A549 (cell line): ENCODE measurements at regions not wholly inside any gene's neighbourhood (a gene's known extent, or its start where the extent isn't known, plus 50 kb on each side); places are given as distances from the start of the nearest gene placed in this dataset.

Experiments
- ATAC-seq, 2 experiments: fragments of 200-7000 bp in 1 of 2; fragments of >200 bp in 1 of 2; cut with Nextera tagmentation in 1 of 2; cut with Tn5 transposase in 1 of 2; 3 replicates each; pipeline versions ENCODE4 v1.8.0 to v1.9.1; 2018 to 2020; ENCODE audit warnings: mild to moderate bottlenecking in 1 of 2, moderate library complexity in 1 of 2
- CTCF ChIA-PET: fragments of 300-600 bp; sonication (Branson Sonifier 250); formaldehyde crosslinking; extraction: SDS; loops from one replicate; lab custom pipeline; 2021; ENCODE audit warnings: antibody characterized with exemption, inconsistent platforms; lab: Yijun Ruan, JAX
- POLR2A ChIA-PET: fragments of 350-600 bp; formaldehyde crosslinking; extraction: SDS; loops from one replicate; lab custom pipeline; 2021; ENCODE audit warnings: antibody characterized with exemption, inconsistent platforms; lab: Yijun Ruan, JAX
- DNase-seq, 2 experiments: peaks; one replicate each; pipeline versions ENCODE4 v3.0.0 to v3.0.0-alpha.2; 2011 to 2016; ENCODE audit warnings: low read depth in 1 of 2, low spot score in 1 of 2
- FAIRE-seq: peaks from 2 replicates; lab custom pipeline; 2011; peaks lifted over from hg19 to GRCh38; lab: Jason Lieb, UNC
- H3K27ac ChIP-seq, 2 experiments: fragments of >200 bp; sonication (Bioruptor Twin); formaldehyde crosslinking; 3 replicates each; pipeline ENCODE4 v1.5.1; 2016 to 2017
- H3K4me1 ChIP-seq: fragments of >200 bp; sonication (Bioruptor Twin); formaldehyde crosslinking; 3 replicates; pipeline ENCODE4 v1.6.1; 2016
- H3K4me2 ChIP-seq: fragments of >200 bp; sonication (Bioruptor Twin); formaldehyde crosslinking; 3 replicates; pipeline ENCODE4 v1.6.1; 2016
- H3K4me3 ChIP-seq: fragments of >200 bp; sonication (Bioruptor Twin); formaldehyde crosslinking; 3 replicates; pipeline ENCODE4 v1.5.1; 2016
- H3K9me3 ChIP-seq: fragments of >200 bp; sonication (Bioruptor Twin); formaldehyde crosslinking; 3 replicates; pipeline ENCODE4 v1.6.1; 2016
- BHLHE40 ChIP-seq: IDR thresholded peaks from 2 replicates; pipeline ENCODE4 v1.6.1; 2012; ENCODE audit warnings: low read depth, low read length, inconsistent platforms
- CEBPB ChIP-seq, 2 experiments: fragments of >200 bp in 1 of 2; sonication (Bioruptor Twin) in 1 of 2; formaldehyde crosslinking in 1 of 2; IDR thresholded peaks; 2 replicates each; pipeline ENCODE4 v1.6.1; 2012 to 2016
- CHD2 ChIP-seq: fragments of 150-350 bp; IDR thresholded peaks from 2 replicates; pipeline ENCODE4 v1.6.1; 2014; ENCODE audit warnings: low read length; ENCODE audit not compliant: partially characterized antibody
- EHMT2 ChIP-seq: fragments of 200-600 bp; sonication (generic); IDR thresholded peaks from 2 replicates; pipeline ENCODE4 v1.6.1; 2016; ENCODE audit warnings: antibody characterized with exemption, low read depth, mild to moderate bottlenecking, moderate library complexity
- FOSL2 ChIP-seq, 2 experiments: fragments of 450-650 bp in 1 of 2; fragments of >200 bp in 1 of 2; sonication (Bioruptor Twin) in 1 of 2; formaldehyde crosslinking; IDR thresholded peaks; 2 replicates each; pipeline versions ENCODE4 v1.5.0 to v1.6.1; 2016 to 2020; ENCODE audit warnings: mild to moderate bottlenecking in 1 of 2, moderate library complexity in 1 of 2
- FOXS1 ChIP-seq: fragments of 250-450 bp; sonication (Bioruptor Pico); IDR thresholded peaks from 2 replicates; pipeline ENCODE4 v1.5.0; 2020; ENCODE audit warnings: mild to moderate bottlenecking, moderate library complexity
- GATA3 ChIP-seq: IDR thresholded peaks from 2 replicates; pipeline ENCODE4 v1.6.1; 2012; ENCODE audit warnings: borderline replicate concordance
- HDAC2 ChIP-seq: fragments of 200-600 bp; sonication (generic); IDR thresholded peaks from 2 replicates; pipeline ENCODE4 v1.6.1; 2016
- JUN ChIP-seq, 2 experiments: fragments of >200 bp; sonication (Bioruptor Twin); formaldehyde crosslinking; IDR thresholded peaks; 2 replicates in 1 of 2; 3 replicates in 1 of 2; pipeline ENCODE4 v1.6.1; 2016 to 2017
- JUNB ChIP-seq: fragments of >200 bp; sonication (Bioruptor Twin); formaldehyde crosslinking; IDR thresholded peaks from 2 replicates; pipeline ENCODE4 v1.6.1; 2016
- KDM5A ChIP-seq: fragments of 200-600 bp; sonication (generic); IDR thresholded peaks from 2 replicates; pipeline ENCODE4 v1.6.1; 2016; ENCODE audit warnings: antibody characterized with exemption, mild to moderate bottlenecking
- MAFK ChIP-seq: fragments of 450-650 bp; IDR thresholded peaks from 2 replicates; pipeline ENCODE4 v1.6.1; 2014; ENCODE audit not compliant: partially characterized antibody
- MAZ ChIP-seq: fragments of 150-350 bp; IDR thresholded peaks from 2 replicates; pipeline ENCODE4 v1.6.1; 2014; ENCODE audit warnings: antibody characterized with exemption, low read depth, low read length, borderline replicate concordance
- NR3C1 ChIP-seq: fragments of >200 bp; sonication (Bioruptor Twin); formaldehyde crosslinking; IDR thresholded peaks from 3 replicates; pipeline ENCODE4 v1.6.1; 2017
- POLR2A ChIP-seq: IDR thresholded peaks from 2 replicates; pipeline ENCODE4 v1.6.1; 2012; ENCODE audit warnings: mild to moderate bottlenecking, low read length
- RCOR1 ChIP-seq: fragments of 150-350 bp; IDR thresholded peaks from 2 replicates; pipeline ENCODE4 v1.6.1; 2014; ENCODE audit warnings: antibody characterized with exemption, low read length, low read depth
- RFX5 ChIP-seq: fragments of 450-650 bp; IDR thresholded peaks from 2 replicates; pipeline ENCODE4 v1.7.1; 2014; ENCODE audit warnings: antibody characterized with exemption, mild to moderate bottlenecking, moderate library complexity
- ZC3H11A ChIP-seq: fragments of 450-650 bp; IDR thresholded peaks from 2 replicates; pipeline ENCODE4 v1.6.1; 2014; ENCODE audit warnings: antibody characterized with exemption, mild to moderate bottlenecking
- ZFP36 ChIP-seq: fragments of 450-650 bp; IDR thresholded peaks from 2 replicates; pipeline ENCODE4 v1.6.1; 2014; ENCODE audit warnings: borderline replicate concordance; ENCODE audit not compliant: partially characterized antibody
- ZSCAN20 ChIP-seq: fragments of 250-450 bp; sonication (Bioruptor Pico); IDR thresholded peaks from 2 replicates; pipeline ENCODE4 v1.8.0; 2022; ENCODE audit warnings: mild to moderate bottlenecking, moderate library complexity
- WGBS: methylation state at CpG from one replicate; pipeline ENCODE4 v1.1.6; 2017; ENCODE audit errors: missing lambda C conversion rate; 5-methylcytosine and 5-hydroxymethylcytosine counted together
- TF ChIP-seq, protein P1 (sequence below): fragments of 200-600 bp; sonication (generic); IDR thresholded peaks from 2 replicates; pipeline ENCODE4 v1.6.1; 2016; ENCODE audit warnings: antibody characterized with exemption, mild to moderate bottlenecking, moderate library complexity
- TF ChIP-seq, protein P2 (sequence below): IDR thresholded peaks from 2 replicates; pipeline ENCODE4 v1.6.1; 2012
- TF ChIP-seq, protein P3 (sequence below): IDR thresholded peaks from 2 replicates; pipeline ENCODE4 v1.6.1; 2012; ENCODE audit warnings: low read depth, borderline replicate concordance

DNA sequence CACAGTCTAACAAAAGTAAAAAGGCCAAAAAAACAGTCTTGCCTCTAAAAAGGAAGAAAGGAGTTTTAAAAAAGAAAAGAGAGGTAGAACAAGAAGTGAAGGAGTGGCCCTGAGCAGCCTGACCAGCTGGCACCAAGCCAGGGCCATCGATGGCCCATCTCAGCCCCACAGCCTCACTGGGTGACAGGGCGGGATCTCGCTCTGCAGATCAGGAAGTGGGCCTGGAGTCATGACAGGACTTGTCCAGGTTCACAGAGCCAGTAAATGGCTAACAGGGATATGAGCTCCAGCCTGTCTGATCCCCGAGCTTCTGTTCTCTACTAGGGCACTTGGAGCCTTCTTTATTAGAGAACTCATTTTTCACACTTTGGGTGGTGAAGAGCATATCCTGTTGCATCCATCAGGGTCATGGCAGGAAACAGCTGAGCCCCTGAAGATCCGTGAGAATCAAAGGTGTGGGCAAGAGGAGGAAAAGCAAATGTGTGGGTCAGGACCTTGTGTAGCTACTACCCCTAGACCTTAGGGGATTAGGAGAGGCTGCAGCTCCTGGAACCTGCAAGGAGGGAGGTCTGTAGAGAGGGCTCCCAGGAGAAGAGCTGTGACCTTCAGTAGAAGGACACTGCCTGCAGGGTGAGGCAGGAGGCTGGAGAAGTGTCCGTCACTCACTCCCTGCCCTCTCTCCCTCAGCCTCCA, 299.0 kb upstream of the MSX2 start:
- ChIA-PET CTCF (interaction anchor here (0.8 to 1.7 kb wide), 6 partner anchors 98 to 329 kb away, joined by 3 to 6 read pairs (median 4); no protein-coding TSS in a partner anchor), POLR2A (no interaction called here)
- DNase-seq = no peak
- H3K4me1 ChIP-seq = no peaks in the 10 kb centered on the region
- TF ChIP-seq CEBPB (IDR thresholded peaks at IDR 0.05) (no peak), ZC3H11A (no peak), NR3C1 (no peak), FOXS1 (CRISPR knock-in tag) (no peak), KDM5A (no peak), MAZ (no peak), POLR2A (no peak), BHLHE40 (no peak), GATA3 (no peak), JUNB (no peak), FOSL2 (IDR thresholded peaks at IDR 0.05) (no peak), FOSL2 (CRISPR knock-in tag; IDR thresholded peaks at IDR 0.05) (no peak), CHD2 (no peak), ZSCAN20 (no peak), HDAC2 (no peak), RFX5 (no peak)
- TF ChIP-seq, protein P1, sequence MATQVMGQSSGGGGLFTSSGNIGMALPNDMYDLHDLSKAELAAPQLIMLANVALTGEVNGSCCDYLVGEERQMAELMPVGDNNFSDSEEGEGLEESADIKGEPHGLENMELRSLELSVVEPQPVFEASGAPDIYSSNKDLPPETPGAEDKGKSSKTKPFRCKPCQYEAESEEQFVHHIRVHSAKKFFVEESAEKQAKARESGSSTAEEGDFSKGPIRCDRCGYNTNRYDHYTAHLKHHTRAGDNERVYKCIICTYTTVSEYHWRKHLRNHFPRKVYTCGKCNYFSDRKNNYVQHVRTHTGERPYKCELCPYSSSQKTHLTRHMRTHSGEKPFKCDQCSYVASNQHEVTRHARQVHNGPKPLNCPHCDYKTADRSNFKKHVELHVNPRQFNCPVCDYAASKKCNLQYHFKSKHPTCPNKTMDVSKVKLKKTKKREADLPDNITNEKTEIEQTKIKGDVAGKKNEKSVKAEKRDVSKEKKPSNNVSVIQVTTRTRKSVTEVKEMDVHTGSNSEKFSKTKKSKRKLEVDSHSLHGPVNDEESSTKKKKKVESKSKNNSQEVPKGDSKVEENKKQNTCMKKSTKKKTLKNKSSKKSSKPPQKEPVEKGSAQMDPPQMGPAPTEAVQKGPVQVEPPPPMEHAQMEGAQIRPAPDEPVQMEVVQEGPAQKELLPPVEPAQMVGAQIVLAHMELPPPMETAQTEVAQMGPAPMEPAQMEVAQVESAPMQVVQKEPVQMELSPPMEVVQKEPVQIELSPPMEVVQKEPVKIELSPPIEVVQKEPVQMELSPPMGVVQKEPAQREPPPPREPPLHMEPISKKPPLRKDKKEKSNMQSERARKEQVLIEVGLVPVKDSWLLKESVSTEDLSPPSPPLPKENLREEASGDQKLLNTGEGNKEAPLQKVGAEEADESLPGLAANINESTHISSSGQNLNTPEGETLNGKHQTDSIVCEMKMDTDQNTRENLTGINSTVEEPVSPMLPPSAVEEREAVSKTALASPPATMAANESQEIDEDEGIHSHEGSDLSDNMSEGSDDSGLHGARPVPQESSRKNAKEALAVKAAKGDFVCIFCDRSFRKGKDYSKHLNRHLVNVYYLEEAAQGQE = no peak
- TF ChIP-seq, protein P2, sequence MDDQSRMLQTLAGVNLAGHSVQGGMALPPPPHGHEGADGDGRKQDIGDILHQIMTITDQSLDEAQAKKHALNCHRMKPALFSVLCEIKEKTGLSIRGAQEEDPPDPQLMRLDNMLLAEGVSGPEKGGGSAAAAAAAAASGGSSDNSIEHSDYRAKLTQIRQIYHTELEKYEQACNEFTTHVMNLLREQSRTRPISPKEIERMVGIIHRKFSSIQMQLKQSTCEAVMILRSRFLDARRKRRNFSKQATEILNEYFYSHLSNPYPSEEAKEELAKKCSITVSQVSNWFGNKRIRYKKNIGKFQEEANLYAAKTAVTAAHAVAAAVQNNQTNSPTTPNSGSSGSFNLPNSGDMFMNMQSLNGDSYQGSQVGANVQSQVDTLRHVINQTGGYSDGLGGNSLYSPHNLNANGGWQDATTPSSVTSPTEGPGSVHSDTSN = no peak
- TF ChIP-seq, protein P3, sequence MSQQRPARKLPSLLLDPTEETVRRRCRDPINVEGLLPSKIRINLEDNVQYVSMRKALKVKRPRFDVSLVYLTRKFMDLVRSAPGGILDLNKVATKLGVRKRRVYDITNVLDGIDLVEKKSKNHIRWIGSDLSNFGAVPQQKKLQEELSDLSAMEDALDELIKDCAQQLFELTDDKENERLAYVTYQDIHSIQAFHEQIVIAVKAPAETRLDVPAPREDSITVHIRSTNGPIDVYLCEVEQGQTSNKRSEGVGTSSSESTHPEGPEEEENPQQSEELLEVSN = no peak
- TF ChIP-seq, all 56 proteins: peak for 0
- Histone ChIP-seq H3K27ac (0 out of 6 replicates have a peak overlapping the region, but pooled peaks of 1 of the 2 experiments have one; percentile 19), H3K9me3 (no peaks in the 10 kb centered on the region), H3K4me2 (no peak overlapping the region), H3K4me3 (no peak overlapping the region)
- FAIRE-seq = no peak
- WGBS = 40% methylated on average over 6 of the region's 6 CpGs
- 0 out of 6 replicates have a peak, but pooled peaks of 1 of the 2 experiments have one; percentile 21 for ATAC-seq

DNA sequence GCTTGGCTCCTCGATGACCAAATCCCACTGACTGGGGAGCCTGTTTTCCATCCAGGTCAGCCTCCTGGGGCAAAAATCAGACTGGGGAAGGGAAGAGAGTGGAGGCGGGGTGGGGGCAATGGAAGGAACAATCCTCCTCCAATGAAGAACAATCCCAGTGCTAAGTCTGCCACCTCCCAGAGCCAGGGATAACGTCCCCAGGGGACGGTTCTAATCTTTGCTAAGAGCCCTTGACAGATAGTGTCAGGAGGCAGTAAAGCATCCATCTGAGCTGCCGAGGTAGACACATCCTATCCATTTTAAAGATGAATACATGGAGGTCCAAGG, 298.5 kb upstream of the MSX2 start:
- no peak overlapping the region for H3K27ac ChIP-seq
- no peak overlapping the region for H3K4me3 ChIP-seq
- no peak for DNase-seq
- no peaks in the 10 kb centered on the region for H3K4me1 ChIP-seq
- no peak overlapping the region for H3K4me2 ChIP-seq
- ATAC-seq = no peak
- TF ChIP-seq, protein P3 = no peak
- no peak for TF ChIP-seq JUN (IDR thresholded peaks at IDR 0.05)
- TF ChIP-seq, protein P2 = no peak
- TF ChIP-seq EHMT2 = no peak
- no peak for TF ChIP-seq ZFP36
- no peak for TF ChIP-seq MAFK
- no peak for TF ChIP-seq RCOR1
- FAIRE-seq = no peak
- 34% methylated on average over 5 of the region's 5 CpGs for WGBS
- POLR2A ChIA-PET = no interaction called here
- no peaks in the 10 kb centered on the region for H3K9me3 ChIP-seq
- CTCF ChIA-PET = interaction anchor here (0.8 to 1.7 kb wide), 6 partner anchors 99 to 413 kb away, joined by 3 to 6 read pairs (median 4); no protein-coding TSS in a partner anchor
